Urinary bladder (tissue), 3 donors: ENCODE measurements at regions not wholly inside any gene's neighbourhood (a gene's known extent, or its start where the extent isn't known, plus 50 kb on each side); places are given as distances from the start of the nearest gene placed in this dataset.
"Not testable (repeated sequence)": the region's sequence is repeated elsewhere in the genome, so short reads cannot be mapped to it uniquely, and the experiment has no call there.

Experiments used
- DNase-seq: peaks from one replicate; pipeline ENCODE4 v3.0.0-alpha.2; 2015; ENCODE audit errors: extremely low spot score
- H3K27ac ChIP-seq: one replicate; pipeline ENCODE4 v1.5.1; 2013; ENCODE audit warnings: low read depth, mild to moderate bottlenecking, moderate library complexity
- H3K36me3 ChIP-seq: one replicate; pipeline ENCODE4 v1.6.1; 2013; ENCODE audit warnings: mild to moderate bottlenecking, moderate library complexity; ENCODE audit not compliant: insufficient read depth
- H3K4me1 ChIP-seq: one replicate; pipeline ENCODE4 v1.6.1; 2013; ENCODE audit warnings: mild to moderate bottlenecking, moderate library complexity; ENCODE audit not compliant: insufficient read depth
- H3K4me3 ChIP-seq: one replicate; pipeline ENCODE4 v1.5.1; 2013; ENCODE audit warnings: low read depth, low read length
- WGBS: extraction: QIAGEN DNeasy Blood & Tissue Kit; methylation state at CpG from one replicate; pipeline ENCODE4 v1.1.7; 2013; 5-methylcytosine and 5-hydroxymethylcytosine counted together
- donor health status: healthy with polysubstance abuse.
- donor health status: healthy.

DNA sequence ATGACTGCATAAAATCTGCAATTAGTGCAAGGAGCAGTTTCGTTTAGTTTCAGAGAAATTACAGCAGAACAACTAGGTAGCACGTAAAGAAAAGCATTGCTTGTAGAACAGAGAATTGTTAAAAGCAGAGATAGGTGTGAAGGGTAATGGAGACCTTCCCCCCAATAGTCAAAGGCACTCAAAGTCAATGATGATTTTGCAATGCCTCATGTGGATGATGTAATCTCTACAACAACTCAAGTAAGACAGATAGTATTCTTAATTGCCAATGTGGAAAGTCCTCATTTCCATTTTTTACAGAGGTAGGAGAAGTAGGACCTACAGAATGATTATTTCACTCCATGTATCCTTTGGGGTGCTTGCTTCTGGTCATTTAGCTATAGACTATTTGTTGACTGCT is 94.3 kb upstream of the GNAI1 start:
- 92% methylated on average over 2 of the region's 2 CpGs for WGBS
- Histone ChIP-seq H3K36me3 (no peaks in the 10 kb centered on the region), H3K4me1 (no peaks in the 10 kb centered on the region), H3K27ac (no peak overlapping the region), H3K4me3 (no peak overlapping the region)
- no peak for DNase-seq

DNA sequence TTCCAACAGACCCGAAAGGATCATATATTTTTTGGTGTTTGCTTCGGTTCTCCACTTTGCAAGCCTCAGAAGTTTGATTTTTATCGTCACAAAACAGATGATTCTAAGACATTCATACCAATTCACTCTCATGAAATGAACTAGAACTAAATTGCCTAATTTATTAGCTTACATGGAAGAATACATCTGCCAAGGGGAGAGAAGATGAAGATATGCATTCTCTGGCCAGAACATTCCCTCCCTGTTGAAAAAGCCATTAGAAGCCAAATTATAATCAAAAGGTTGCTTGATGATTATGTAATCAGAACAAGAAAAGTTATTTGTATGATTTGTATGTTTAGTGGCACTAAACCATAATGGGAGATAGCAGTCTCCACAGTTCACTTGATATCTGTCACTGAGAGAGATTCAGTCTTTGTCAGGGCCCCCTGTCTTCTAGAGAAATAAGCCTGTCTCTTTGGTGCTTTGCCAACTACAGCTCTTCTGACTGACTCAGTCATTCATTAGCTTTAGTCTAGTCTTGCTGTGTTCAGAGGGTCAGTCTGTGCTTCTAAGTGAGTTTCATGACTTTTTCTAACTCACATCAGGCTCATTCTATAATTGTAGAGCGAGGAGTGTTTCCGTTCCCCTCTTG is 95.3 kb upstream of the GNAI1 start:
- no peak overlapping the region for H3K27ac ChIP-seq
- H3K36me3 ChIP-seq: no peaks in the 10 kb centered on the region
- H3K4me3 ChIP-seq: no peak overlapping the region
- WGBS: 78% methylated on average over 5 of the region's 5 CpGs
- no peaks in the 10 kb centered on the region for H3K4me1 ChIP-seq
- no peak for DNase-seq

DNA sequence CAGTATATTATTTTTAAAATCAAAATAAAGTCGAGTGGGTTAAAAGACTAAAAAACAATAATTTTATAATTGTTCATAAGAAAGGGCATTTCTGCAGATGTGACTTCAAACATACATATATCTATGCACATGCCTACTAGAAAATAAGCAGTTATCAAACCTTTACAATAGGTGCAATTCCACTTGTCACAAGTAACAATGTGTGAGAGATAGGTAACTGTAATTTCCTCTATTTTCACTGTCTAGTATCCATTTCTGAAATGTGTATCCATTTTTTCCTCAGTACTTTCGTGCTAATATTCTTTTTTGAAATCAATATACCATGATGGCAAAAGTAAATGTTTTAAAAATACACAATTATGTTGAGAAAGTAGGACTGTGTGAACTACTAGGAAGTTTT is 96.9 kb upstream of the GNAI1 start:
- DNase-seq: no peak
- H3K4me1 ChIP-seq: no peaks in the 10 kb centered on the region
- WGBS: 86% methylated on average over 2 of the region's 2 CpGs
- H3K27ac ChIP-seq: no peak overlapping the region
- H3K4me3 ChIP-seq: no peak overlapping the region
- H3K36me3 ChIP-seq: no peaks in the 10 kb centered on the region

DNA sequence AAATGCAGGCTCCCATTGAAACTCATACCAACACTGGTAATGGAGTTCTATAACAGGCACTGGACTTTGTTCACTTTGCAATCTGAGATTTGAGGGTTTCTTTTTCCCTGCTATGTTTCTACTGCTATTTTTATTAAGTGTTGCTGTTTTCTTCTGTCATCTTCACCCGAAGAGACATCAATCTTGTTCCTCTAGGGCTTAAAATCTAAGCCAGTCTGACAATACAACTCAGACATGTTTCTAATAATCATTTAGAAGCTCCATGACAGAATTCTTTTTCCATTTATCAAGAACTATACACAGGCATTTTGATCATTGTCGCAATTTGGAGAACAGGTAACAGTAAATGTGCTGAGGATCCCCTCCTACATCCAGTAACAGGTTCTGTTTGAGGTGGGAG is 98.5 kb upstream of the GNAI1 start:
- no peaks in the 10 kb centered on the region for H3K4me1 ChIP-seq
- no peak overlapping the region for H3K27ac ChIP-seq
- H3K4me3 ChIP-seq: no peak overlapping the region
- no peaks in the 10 kb centered on the region for H3K36me3 ChIP-seq
- no peak for DNase-seq
- 68% methylated on average over 2 of the region's 2 CpGs for WGBS

DNA sequence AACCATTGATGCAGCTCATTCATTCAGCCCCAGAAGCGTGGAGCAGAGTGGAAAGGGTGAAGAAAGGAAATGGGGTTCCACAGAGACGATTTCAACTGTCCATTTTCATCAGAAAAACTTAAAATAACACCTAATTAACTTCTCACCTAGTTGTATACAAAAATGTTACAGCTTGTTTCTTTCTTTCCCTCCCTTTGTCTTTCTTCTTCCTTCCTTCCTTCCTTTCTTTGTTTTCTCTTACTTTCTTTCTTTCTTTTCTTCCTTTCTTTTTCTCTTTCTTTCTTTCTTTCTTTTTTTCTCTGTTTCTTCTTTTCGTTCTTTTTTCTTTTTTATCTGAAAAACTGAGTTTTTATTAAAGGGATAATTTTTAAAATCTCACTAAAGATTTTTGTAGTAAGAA is 105.9 kb upstream of the GNAI1 start:
- no peaks in the 10 kb centered on the region for H3K4me1 ChIP-seq
- no peak overlapping the region for H3K27ac ChIP-seq
- WGBS: 84% methylated on average over 3 of the region's 3 CpGs
- H3K36me3 ChIP-seq: no peaks in the 10 kb centered on the region
- H3K4me3 ChIP-seq: no peak overlapping the region
- no peak for DNase-seq

DNA sequence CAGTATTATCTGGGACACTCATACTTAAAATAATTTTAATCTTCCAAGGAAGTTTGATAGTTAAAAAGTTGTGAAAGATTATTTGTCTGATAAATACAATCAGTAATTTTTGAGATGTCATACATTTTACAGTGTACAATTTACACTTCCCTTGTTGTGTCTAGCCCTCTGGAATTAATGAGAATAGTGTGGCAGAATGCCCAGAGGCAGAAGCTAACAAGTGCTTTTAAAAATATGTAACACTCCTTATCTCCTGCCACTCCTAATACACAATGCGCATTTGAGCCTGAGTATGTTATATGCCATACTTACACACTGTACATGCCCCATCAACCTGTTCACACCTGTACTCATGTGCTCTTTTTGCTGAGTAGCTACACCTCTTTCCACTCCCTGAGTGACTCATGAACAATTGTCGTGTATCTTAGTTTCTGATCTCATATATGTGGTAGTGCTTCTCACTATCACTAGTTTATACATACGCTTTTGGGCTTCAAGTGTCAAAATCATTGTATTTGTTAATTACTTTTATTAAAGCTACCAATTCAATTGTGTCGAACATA is 106.9 kb upstream of the GNAI1 start:
- Histone ChIP-seq H3K27ac (no peak overlapping the region), H3K4me3 (no peak overlapping the region), H3K4me1 (no peaks in the 10 kb centered on the region), H3K36me3 (no peaks in the 10 kb centered on the region)
- DNase-seq: no peak
- WGBS: 81% methylated on average over 4 of the region's 4 CpGs

DNA sequence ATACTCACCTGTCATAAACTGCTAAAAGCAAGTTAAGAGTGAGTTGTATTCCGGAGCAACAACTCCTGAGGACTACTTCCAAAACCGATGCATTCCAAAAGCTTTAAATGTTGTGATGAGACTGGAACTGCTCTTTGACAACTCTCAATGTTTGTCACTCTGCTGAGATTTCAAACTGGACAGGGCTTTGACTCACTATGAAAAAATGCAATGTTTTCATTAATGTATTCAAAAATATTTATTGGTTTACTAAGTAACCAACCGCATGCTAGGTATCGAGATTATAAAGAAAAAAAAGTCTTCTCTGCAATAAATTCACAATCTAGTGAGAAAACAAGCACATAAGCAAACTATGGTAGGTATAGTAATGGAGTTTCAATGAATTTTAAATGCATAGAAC is 107.9 kb upstream of the GNAI1 start:
- 71% methylated on average over 4 of the region's 4 CpGs for WGBS
- no peaks in the 10 kb centered on the region for H3K36me3 ChIP-seq

DNA sequence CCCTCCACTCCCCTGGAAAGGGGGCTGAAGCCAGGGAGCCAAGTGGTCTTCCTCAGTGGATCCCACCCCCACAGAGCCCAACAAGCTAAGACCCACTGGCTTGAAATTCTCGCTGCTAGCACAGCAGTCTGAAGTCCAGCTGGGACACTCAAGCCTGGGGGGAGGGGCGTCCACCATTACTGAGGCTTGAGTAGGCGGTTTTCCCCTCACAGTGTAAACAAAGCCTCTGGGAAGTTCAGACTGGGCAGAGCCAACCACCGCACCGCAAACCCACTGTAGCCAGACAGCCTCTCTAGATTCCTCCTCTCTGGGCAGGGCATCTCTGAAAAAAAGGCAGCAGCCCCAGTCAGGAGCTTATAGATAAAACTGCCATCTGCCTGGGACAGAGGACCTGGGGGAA is 114.4 kb upstream of the GNAI1 start:
- H3K4me3 ChIP-seq, H3K27ac ChIP-seq, H3K36me3 ChIP-seq, H3K4me1 ChIP-seq, DNase-seq: not testable (repeated sequence)
- 68% methylated on average over 5 of the region's 5 CpGs for WGBS

More for the DNA sequence above, 107.9 kb upstream of the GNAI1 start:
- no peak for DNase-seq
- Histone ChIP-seq H3K4me3 (no peak overlapping the region), H3K4me1 (no peaks in the 10 kb centered on the region), H3K27ac (no peak overlapping the region)

DNA sequence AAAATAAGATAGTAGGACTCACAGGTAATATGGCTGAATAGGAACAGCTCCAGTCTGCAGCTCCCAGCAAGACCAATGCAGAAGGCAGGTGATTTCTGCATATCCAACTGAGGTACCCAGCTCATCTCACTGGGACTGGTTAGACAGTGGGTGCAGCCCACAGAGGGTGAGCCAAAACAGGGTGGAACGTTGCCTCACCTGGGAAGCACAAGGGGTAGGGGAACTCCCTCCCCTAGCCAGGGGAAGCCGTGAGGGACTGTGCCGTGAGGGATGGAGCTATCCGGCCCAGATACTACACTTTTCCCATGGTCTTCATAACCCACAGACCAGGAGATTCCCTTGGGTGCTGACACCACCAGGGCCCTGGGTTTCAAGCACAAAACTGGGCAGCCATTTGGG is 114.8 kb upstream of the GNAI1 start:
- 83% methylated on average over 4 of the region's 4 CpGs for whole genome bisulfite sequencing
- DNase-seq, H3K4me1 ChIP-seq, H3K36me3 ChIP-seq, H3K4me3 ChIP-seq, H3K27ac ChIP-seq: not testable (repeated sequence)

DNA sequence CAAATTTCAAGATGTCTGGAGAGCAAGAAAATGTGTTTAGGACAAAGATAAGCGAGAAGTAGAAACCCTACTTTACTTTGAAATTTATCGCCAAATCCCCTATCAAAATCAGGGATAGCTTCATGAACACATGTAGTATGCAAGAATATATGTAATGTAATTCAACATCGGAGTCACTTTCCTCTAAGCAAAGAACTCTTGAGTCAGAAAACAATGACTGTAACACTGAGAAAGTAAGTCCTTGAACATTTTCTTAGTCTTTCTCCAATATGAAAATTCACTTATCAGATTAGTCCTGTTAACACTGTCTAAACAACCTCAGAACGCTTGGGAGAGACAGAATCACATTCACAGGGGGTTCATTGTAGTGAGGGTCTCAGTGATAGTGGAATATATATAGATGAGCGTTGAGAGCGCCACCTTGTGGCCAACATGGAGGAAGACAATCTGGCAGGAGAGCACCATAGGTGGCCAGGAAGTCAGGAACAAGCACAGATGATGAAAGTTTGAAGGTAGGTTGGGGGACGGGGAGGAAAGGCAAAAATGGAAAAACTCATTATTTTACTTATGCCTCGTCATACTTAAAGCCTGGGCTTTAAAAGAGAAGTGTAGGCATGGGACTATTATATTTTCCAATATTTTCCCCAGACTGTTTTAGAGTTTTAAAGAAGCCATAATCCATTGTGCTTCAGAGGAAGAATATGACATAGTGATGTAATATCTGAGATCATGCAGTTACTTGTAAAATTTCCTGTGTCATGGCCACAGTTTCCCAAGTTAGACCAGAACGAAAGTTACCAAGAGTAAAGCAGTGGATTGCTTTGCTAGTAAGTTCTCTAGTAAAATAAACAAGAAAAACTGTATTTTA is 115.5 kb upstream of the GNAI1 start:
- no peaks in the 10 kb centered on the region for H3K4me1 ChIP-seq
- no peak overlapping the region for H3K4me3 ChIP-seq
- H3K36me3 ChIP-seq: no peaks in the 10 kb centered on the region
- DNase-seq: no peak
- 30% methylated on average over 9 of the region's 9 CpGs for WGBS
- H3K27ac ChIP-seq: no peak overlapping the region

DNA sequence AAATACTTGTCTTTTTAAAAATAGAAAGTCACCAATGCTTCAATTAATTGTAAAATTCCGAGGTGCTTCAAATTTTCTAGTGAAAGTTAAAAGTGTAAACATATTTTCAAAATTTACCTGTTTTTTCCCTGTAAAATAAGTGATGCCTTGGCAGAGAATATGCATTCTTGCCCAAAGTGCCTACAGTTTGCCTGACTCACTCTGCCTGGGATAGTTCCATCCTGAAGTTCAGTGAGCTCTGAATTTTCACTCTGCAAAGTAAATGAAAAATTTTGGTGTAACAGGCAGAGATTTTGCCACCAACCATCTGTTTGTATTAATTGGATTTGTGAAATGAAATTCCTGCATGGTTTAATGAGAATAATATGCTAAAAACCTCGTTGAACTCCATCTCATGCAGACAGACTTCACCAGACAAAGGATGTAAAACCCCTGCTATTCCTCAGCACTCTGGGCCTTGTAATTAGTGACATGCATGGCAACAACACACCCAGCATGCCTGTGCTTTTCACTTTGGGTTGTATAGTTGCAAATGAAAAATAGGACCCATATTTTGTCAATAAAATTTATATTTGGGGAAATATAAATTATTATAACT is 117.4 kb upstream of the GNAI1 start:
- Histone ChIP-seq H3K27ac (no peak overlapping the region), H3K4me3 (no peak overlapping the region), H3K36me3 (no peaks in the 10 kb centered on the region), H3K4me1 (no peaks in the 10 kb centered on the region)
- 75% methylated on average over 2 of the region's 2 CpGs for WGBS
- DNase-seq: no peak

DNA sequence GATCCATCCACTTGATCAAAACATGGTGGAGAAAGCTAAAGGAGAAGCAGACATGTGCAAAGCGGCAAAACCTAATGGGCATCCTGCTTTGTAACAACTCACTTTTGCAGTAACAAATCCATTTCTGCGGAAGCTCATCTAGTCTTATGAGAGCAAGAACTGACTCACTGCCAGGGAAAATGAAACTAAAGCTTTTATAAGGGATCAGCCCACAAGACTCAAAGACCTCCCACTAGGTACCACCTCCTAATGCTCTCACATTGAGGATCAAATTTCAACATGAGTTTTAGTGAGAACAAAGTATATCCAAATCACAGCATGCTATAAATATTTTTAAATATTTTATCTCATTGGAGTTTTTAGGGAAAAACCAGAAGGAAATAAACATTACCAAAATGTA is 120.1 kb upstream of the GNAI1 start:
- Histone ChIP-seq H3K4me1 (no peaks in the 10 kb centered on the region), H3K4me3 (no peak overlapping the region), H3K27ac (no peak overlapping the region), H3K36me3 (no peaks in the 10 kb centered on the region)
- WGBS: 90% methylated on average over 2 of the region's 2 CpGs
- DNase-seq: no peak

DNA sequence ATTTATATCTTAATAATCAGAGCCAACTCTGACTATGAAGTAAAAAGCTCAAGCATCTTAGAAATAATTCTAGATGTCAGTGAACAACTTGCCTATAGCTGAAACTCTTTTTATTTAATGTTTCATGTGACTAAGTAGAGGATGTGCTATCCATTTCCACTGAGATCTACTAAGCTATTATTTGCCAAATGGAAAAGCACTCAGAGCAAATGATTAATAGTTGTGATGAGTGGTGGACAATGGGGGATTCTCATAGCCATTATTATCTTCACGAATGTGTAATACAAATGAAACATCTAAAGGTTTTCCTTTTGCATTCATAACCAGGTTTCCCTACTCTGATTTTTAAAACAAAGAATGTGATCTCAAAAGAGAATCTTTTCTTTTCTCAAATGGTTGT is 126.6 kb upstream of the GNAI1 start:
- WGBS: 36% methylated on average over 1 of the region's 1 CpG
- no peaks in the 10 kb centered on the region for H3K36me3 ChIP-seq
- no peaks in the 10 kb centered on the region for H3K4me1 ChIP-seq
- no peak for DNase-seq
- H3K27ac ChIP-seq: no peak overlapping the region
- no peak overlapping the region for H3K4me3 ChIP-seq

DNA sequence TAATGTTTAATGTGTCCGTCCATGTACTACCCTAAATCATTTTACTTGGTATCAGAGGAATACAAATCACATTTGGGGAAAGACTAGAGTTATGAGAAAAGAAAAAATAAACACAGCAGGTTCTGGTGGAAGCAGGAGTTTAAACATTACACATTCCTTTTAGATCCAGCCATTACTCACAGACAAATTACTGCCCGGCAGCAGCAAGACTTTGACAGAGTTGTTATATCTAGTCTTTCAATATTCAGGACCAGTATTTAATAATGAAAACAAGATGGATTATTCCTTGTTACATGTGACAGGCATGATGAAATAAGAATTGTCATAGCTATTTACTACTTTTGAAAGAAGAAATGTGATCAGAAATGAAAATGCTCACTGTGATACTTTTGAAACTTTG is 131.8 kb upstream of the GNAI1 start:
- no peak overlapping the region for H3K27ac ChIP-seq
- no peaks in the 10 kb centered on the region for H3K4me1 ChIP-seq
- no peaks in the 10 kb centered on the region for H3K36me3 ChIP-seq
- WGBS: 35% methylated on average over 2 of the region's 2 CpGs
- no peak overlapping the region for H3K4me3 ChIP-seq
- DNase-seq: no peak
